ENCODE measurements at regions not wholly inside any gene's neighbourhood (a gene's known extent, or its start where the extent isn't known, plus 50 kb on each side); places are given as distances from the start of the nearest gene placed in this dataset.

- Histone ChIP-seq H3K4me1 (no peaks in the 10 kb centered on the region), H3K27me3 (no peaks in the 10 kb centered on the region), H2AFZ (replicated peaks) (no peak overlapping the region), H3K79me2 (ENCODE audit: low read depth) (no peaks in the 10 kb centered on the region), H4K20me1 (ENCODE audit: low read depth) (no peaks in the 10 kb centered on the region), H3K9ac (no peak overlapping the region), H3K36me3 (no peaks in the 10 kb centered on the region), H3K4me3 (no peak overlapping the region), H3F3A (ENCODE audit: low read depth) (no peaks in the 10 kb centered on the region), H3K4me2 (no peak overlapping the region), H3K9me3 (ENCODE audit: low read depth) (no peaks in the 10 kb centered on the region), H3K27ac (no peak overlapping the region)
- Mint-ChIP-seq H3K9me3 (no peaks in the 10 kb centered on the region), H3K27ac (no peak overlapping the region), H3K4me1 (peaks cover 12% of the 10 kb centered on the region), H3K4me3 (no peak overlapping the region), H3K36me3 (no peaks in the 10 kb centered on the region), H3K27me3 (ENCODE audit: insufficient read depth, low read depth) (no peaks in the 10 kb centered on the region)
- TF ChIP-seq CTCF (IDR thresholded peaks at IDR 0.05) (no peak), EZH2phosphoT487 (IDR thresholded peaks at IDR 0.05) (no peak), EZH2 (IDR thresholded peaks at IDR 0.05) (no peak)
- DNase-seq (ENCODE audit: low spot score) = no peak
Observed at GRCh38 chr11:98572941-98573340, 447.8 kb upstream of the CNTN5 start.

GRCh38 chr11:98587884-98588283 is 432.9 kb upstream of the CNTN5 start:
- TF ChIP-seq EZH2 (IDR thresholded peaks at IDR 0.05) (no peak), CTCF (IDR thresholded peaks at IDR 0.05) (no peak), EZH2phosphoT487 (IDR thresholded peaks at IDR 0.05) (no peak)
- Histone ChIP-seq H4K20me1 (ENCODE audit: low read depth) (no peaks in the 10 kb centered on the region), H3K4me3 (no peak overlapping the region), H3F3A (ENCODE audit: low read depth) (no peaks in the 10 kb centered on the region), H3K9ac (no peak overlapping the region), H3K79me2 (ENCODE audit: low read depth) (no peaks in the 10 kb centered on the region), H3K27me3 (no peaks in the 10 kb centered on the region), H3K36me3 (no peaks in the 10 kb centered on the region), H3K9me3 (ENCODE audit: low read depth) (no peaks in the 10 kb centered on the region), H2AFZ (replicated peaks) (no peak overlapping the region), H3K27ac (no peak overlapping the region), H3K4me1 (no peaks in the 10 kb centered on the region), H3K4me2 (no peak overlapping the region)
- no peaks in the 10 kb centered on the region for H3K9me3 Mint-ChIP-seq
- no peaks in the 10 kb centered on the region for H3K36me3 Mint-ChIP-seq
- H3K27ac Mint-ChIP-seq = no peak overlapping the region
- no peak overlapping the region for H3K4me3 Mint-ChIP-seq
- DNase-seq (ENCODE audit: low spot score) = no peak
- H3K27me3 Mint-ChIP-seq (ENCODE audit: insufficient read depth, low read depth) = peaks cover 2% of the 10 kb centered on the region
- H3K4me1 Mint-ChIP-seq = no peaks in the 10 kb centered on the region

- no peaks in the 10 kb centered on the region for H3K36me3 Mint-ChIP-seq
- H3K4me3 ChIP-seq = no peak overlapping the region
- H3K27me3 ChIP-seq = no peaks in the 10 kb centered on the region
- H3K36me3 ChIP-seq = no peaks in the 10 kb centered on the region
- H3K9me3 Mint-ChIP-seq = peaks cover 3% of the 10 kb centered on the region
- H3K4me1 ChIP-seq = no peaks in the 10 kb centered on the region
- no peaks in the 10 kb centered on the region for H3F3A ChIP-seq (ENCODE audit: low read depth)
- H3K4me3 Mint-ChIP-seq = no peak overlapping the region
- TF ChIP-seq CTCF (IDR thresholded peaks at IDR 0.05) (no peak), EZH2 (IDR thresholded peaks at IDR 0.05) (no peak), EZH2phosphoT487 (IDR thresholded peaks at IDR 0.05) (no peak)
- H3K4me1 Mint-ChIP-seq = no peaks in the 10 kb centered on the region
- DNase-seq (ENCODE audit: low spot score) = no peak
- H3K79me2 ChIP-seq (ENCODE audit: low read depth) = no peaks in the 10 kb centered on the region
- H3K27me3 Mint-ChIP-seq (ENCODE audit: insufficient read depth, low read depth) = peaks cover 2% of the 10 kb centered on the region
- no peak overlapping the region for H2AFZ ChIP-seq (replicated peaks)
- no peak overlapping the region for H3K9ac ChIP-seq
- no peak overlapping the region for H3K4me2 ChIP-seq
- no peak overlapping the region for H3K27ac ChIP-seq
- H3K27ac Mint-ChIP-seq = no peak overlapping the region
- no peaks in the 10 kb centered on the region for H4K20me1 ChIP-seq (ENCODE audit: low read depth)
- no peaks in the 10 kb centered on the region for H3K9me3 ChIP-seq (ENCODE audit: low read depth)
Observed at GRCh38 chr11:98589967-98590366, 430.8 kb upstream of the CNTN5 start.

GRCh38 chr11:98600103-98600502 is 420.6 kb upstream of the CNTN5 start:
- Mint-ChIP-seq H3K4me1 (no peaks in the 10 kb centered on the region), H3K9me3 (peaks cover 3% of the 10 kb centered on the region), H3K36me3 (no peaks in the 10 kb centered on the region), H3K27me3 (ENCODE audit: insufficient read depth, low read depth) (no peaks in the 10 kb centered on the region), H3K4me3 (no peak overlapping the region), H3K27ac (no peak overlapping the region)
- no peaks in the 10 kb centered on the region for H3K4me1 ChIP-seq
- H2AFZ ChIP-seq (replicated peaks) = no peak overlapping the region
- no peak overlapping the region for H3K27ac ChIP-seq
- H3K9ac ChIP-seq = no peak overlapping the region
- DNase-seq (ENCODE audit: low spot score) = no peak
- TF ChIP-seq CTCF (IDR thresholded peaks at IDR 0.05) = no peak
- H3K27me3 ChIP-seq = no peaks in the 10 kb centered on the region
- no peak overlapping the region for H3K4me3 ChIP-seq
- no peaks in the 10 kb centered on the region for H3F3A ChIP-seq (ENCODE audit: low read depth)
- no peaks in the 10 kb centered on the region for H3K9me3 ChIP-seq (ENCODE audit: low read depth)
- H3K4me2 ChIP-seq = no peak overlapping the region
- H4K20me1 ChIP-seq (ENCODE audit: low read depth) = no peaks in the 10 kb centered on the region
- no peaks in the 10 kb centered on the region for H3K36me3 ChIP-seq
- H3K79me2 ChIP-seq (ENCODE audit: low read depth) = no peaks in the 10 kb centered on the region
